ENCODE measurements at regions not wholly inside any gene's neighbourhood (a gene's known extent, or its start where the extent isn't known, plus 50 kb on each side); places are given as distances from the start of the nearest gene placed in this dataset.
A peak's percentile ranks its signal among the peaks of the same experiment; 100 is the strongest.
"Not testable (repeated sequence)": the region's sequence is repeated elsewhere in the genome, so short reads cannot be mapped to it uniquely, and the experiment has no call there.

DNA sequence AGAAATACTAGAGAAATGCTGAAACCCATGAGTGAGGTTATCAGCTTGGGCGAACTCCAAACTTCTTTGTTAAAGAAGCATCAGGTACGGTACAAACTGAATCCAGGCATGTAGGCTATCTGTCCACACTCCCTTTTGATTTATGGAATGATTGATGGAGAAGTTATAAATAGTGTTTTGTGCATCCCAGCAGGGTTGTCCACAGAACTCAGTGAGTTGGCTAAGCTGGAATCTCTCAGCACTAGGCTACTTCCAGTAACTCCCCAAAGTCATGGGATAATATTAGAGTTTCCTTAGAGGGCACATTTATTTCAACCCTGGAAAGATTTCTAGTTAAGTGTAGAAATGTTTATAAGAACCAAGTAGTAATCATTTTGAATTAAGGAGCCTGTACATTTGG lies 186.2 kb upstream of the CRBN start:
- TF ChIP-seq GATA1 (IDR thresholded peaks at IDR 0.05; ENCODE audit: low read depth, low read length) (no peak), POLR2A (IDR thresholded peaks at IDR 0.05; ENCODE audit: low read length) (no peak)
- no peak for DNase-seq

- DNase-seq: no peak
- TF ChIP-seq GATA1 (IDR thresholded peaks at IDR 0.05; ENCODE audit: low read depth, low read length): no peak
- TF ChIP-seq POLR2A (IDR thresholded peaks at IDR 0.05; ENCODE audit: low read length): no peak
Observed at GRCh38 chr3:3356846-3357245, 177.4 kb upstream of the CRBN start.

DNA sequence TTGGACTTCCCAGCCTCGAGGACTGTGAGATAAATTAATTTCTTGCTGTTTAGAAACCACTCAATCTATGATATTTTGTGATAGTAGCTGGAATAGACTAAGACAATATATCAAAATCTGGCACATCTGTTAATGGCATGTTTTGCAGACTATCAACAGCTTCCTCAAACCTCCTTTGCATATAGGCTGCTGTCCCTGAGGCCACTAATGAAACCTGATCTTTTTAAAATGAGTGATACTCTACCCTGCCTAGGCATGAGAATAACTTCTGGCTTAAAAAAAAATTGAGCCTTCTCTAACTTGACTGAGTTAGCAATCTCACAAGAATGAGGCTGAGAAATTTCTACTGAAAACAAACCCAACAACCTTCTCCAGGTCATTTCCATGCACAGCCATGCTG lies 176.0 kb upstream of the CRBN start:
- TF ChIP-seq POLR2A (IDR thresholded peaks at IDR 0.05; ENCODE audit: low read length): no peak
- DNase-seq: no peak

DNA sequence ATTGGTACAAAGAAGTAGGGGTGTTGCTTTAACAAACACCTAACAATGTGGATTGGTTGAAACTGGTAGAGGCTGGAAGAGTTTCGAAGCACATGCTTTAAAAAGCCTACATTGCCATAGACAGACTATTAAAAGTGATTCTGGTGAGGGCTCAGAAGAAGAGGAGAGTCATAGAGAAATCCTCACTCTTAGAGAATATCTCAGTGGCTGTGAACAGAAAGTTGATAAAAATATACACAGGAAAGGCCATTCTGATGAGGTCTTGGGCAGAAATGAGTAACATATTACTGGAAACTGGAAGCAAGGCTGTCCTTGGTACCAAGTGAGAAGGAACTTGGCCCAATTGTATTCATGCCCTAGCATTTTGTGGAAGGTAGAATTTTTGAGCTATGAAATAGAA lies 173.7 kb upstream of the CRBN start:
- no peak for DNase-seq

DNA sequence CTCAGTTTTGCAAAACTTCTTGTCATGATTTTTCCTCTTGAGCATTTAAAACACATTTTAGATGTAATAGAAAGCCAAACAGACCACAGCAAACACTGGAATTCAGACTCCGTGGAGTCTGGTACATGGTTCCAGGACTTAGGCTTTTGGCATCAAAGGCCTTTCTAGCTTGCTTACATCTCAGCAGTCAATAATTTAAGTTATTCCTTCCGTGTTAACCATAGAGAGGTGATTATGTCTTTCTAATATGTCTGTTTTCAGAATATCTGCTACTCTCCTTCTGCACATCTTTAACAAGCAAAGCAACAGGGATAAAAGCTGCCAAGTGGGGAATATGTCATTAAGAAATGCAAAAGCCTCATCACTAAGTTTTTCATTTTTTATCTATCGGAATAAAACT lies 171.7 kb upstream of the CRBN start:
- TF ChIP-seq GATA1 (IDR thresholded peaks at IDR 0.05; ENCODE audit: low read depth, low read length) (no peak), POLR2A (IDR thresholded peaks at IDR 0.05; ENCODE audit: low read length) (no peak)
- no peak for DNase-seq

More for the DNA sequence above, 173.7 kb upstream of the CRBN start:
- TF ChIP-seq POLR2A (IDR thresholded peaks at IDR 0.05; ENCODE audit: low read length) (no peak), GATA1 (IDR thresholded peaks at IDR 0.05; ENCODE audit: low read depth, low read length) (no peak)

DNA sequence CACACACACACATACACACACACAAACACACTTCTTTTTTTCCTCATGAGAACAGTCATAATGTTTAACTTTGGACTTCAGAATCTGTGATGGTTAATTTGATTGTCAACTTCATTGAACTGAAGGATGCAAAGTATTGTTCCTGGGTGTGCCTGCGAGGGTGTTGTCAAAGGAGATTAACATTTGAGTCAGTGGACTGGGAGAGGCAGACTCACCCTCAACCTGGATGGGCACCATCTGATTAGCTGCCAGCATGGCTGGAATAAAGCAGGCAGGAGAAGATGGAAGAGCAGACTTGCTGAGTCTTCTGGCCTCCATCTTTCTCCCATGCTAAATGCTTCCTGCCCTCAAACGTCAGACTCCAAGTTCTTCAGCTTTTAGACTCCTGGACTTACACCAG lies 167.6 kb upstream of the CRBN start:
- DNase-seq: not testable (repeated sequence)

GRCh38 chr3:3346556-3346955 lies 167.1 kb upstream of the CRBN start:
- DNase-seq: no peak
- TF ChIP-seq POLR2A (IDR thresholded peaks at IDR 0.05; ENCODE audit: low read length): no peak
- no peak for TF ChIP-seq GATA1 (IDR thresholded peaks at IDR 0.05; ENCODE audit: low read depth, low read length)

GRCh38 chr3:3342141-3342540 lies 162.7 kb upstream of the CRBN start:
- no peak for TF ChIP-seq GATA1 (IDR thresholded peaks at IDR 0.05; ENCODE audit: low read depth, low read length)
- no peak for TF ChIP-seq POLR2A (IDR thresholded peaks at IDR 0.05; ENCODE audit: low read length)
- no peak for DNase-seq

GRCh38 chr3:3340965-3341895 lies 161.7 kb upstream of the CRBN start:
- no peak for DNase-seq
- no peak for TF ChIP-seq POLR2A (IDR thresholded peaks at IDR 0.05; ENCODE audit: low read length)
- no peak for TF ChIP-seq GATA1 (IDR thresholded peaks at IDR 0.05; ENCODE audit: low read depth, low read length)

DNA sequence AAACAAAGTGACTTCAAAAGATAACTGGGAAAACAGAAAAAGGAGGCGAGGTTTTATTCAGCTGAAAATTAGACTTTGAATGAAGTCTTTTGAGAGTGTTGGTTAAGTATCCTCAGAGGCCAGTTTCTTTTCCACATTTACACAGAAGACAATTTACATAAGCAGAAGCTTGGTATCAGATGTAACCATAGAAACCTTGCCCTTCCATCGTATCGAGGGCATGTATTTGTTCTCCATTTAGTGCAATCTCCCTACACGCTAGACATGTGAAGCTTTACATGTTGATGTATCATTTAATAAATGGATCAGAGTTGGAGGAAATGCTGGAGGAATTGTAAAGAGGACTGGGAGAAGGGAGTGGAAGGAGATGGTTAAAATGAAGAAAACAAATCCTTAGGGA lies 161.0 kb upstream of the CRBN start:
- no peak for DNase-seq
- no peak for TF ChIP-seq GATA1 (IDR thresholded peaks at IDR 0.05; ENCODE audit: low read depth, low read length)
- no peak for TF ChIP-seq POLR2A (IDR thresholded peaks at IDR 0.05; ENCODE audit: low read length)

- DNase-seq: no peak
- no peak for TF ChIP-seq GATA1 (IDR thresholded peaks at IDR 0.05; ENCODE audit: low read depth, low read length)
- TF ChIP-seq POLR2A (IDR thresholded peaks at IDR 0.05; ENCODE audit: low read length): no peak
Observed at GRCh38 chr3:3335903-3336302, 156.4 kb upstream of the CRBN start.

GRCh38 chr3:3334491-3334890 lies 155.0 kb upstream of the CRBN start:
- no peak for DNase-seq
- TF ChIP-seq GATA1 (IDR thresholded peaks at IDR 0.05; ENCODE audit: low read depth, low read length) (no peak), POLR2A (IDR thresholded peaks at IDR 0.05; ENCODE audit: low read length) (no peak)

- TF ChIP-seq GATA1 (IDR thresholded peaks at IDR 0.05; ENCODE audit: low read depth, low read length) (no peak), POLR2A (IDR thresholded peaks at IDR 0.05; ENCODE audit: low read length) (no peak)
- no peak for DNase-seq
Observed at GRCh38 chr3:3333571-3333970, 154.1 kb upstream of the CRBN start.

DNA sequence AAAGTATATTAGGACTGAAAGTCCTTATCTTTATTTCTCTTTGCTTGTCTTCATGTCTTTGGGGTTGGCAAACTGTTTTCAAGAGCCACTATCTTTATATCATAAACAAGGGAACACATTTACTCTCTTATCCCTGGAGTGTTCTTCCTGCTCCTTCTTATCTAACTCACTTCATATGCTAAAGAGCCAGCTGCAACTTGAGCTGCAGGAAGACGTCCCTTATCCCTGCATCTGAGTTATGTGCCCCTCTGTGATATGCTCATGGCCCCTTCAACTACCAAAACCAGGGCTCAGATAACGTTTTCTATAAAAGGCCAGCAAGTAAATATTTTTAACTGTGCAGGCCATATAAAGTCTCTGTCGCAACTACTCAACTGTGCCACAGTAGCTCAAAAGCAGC lies 137.0 kb upstream of the CRBN start:
- no peak for TF ChIP-seq GATA1 (IDR thresholded peaks at IDR 0.05; ENCODE audit: low read depth, low read length)
- TF ChIP-seq POLR2A (IDR thresholded peaks at IDR 0.05; ENCODE audit: low read length): no peak
- peak; percentile 34 to 86 for DNase-seq

DNA sequence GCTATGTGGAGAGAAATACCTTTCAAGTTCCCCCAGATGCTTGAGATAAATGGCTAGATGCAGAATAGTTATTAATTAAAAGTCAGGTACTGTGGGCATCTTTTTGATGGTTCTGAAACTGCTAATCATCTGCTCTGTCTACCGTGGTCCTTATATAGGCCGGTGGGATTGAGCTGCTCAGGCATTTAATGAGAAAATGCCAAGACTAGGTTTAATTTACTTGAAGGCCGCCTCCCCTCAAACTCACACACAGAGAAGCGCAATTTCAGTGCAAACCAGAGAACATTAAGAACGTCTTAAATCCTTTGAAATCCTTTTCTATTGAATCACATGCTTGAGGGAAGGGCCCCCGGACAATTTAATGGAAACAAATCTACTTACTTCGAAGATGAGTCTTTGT lies 136.4 kb upstream of the CRBN start:
- TF ChIP-seq POLR2A (IDR thresholded peaks at IDR 0.05; ENCODE audit: low read length): no peak
- TF ChIP-seq GATA1 (IDR thresholded peaks at IDR 0.05; ENCODE audit: low read depth, low read length): no peak
- no peak for DNase-seq
